Panc1 (cell line): ENCODE measurements at regions not wholly inside any gene's neighbourhood (a gene's known extent, or its start where the extent isn't known, plus 50 kb on each side); places are given as distances from the start of the nearest gene placed in this dataset.

ENCODE experiments used
- ATAC-seq: fragments of 200-7000 bp; cut with Tn5 transposase; 2 replicates; pipeline ENCODE4 v1.9.1; 2020; ENCODE audit warnings: mild to moderate bottlenecking, moderate library complexity
- BruUV-seq: library from RNA; stranded (reverse); fragments of 400-500 nt; replicated peaks from 2 replicates; lab custom pipeline; 2021; lab: Mats Ljungman, UMichigan
- CTCF ChIA-PET: fragments of 300-600 bp; sonication (Branson Sonifier 250); formaldehyde crosslinking; loops from one replicate; lab custom pipeline; 2022; ENCODE audit warnings: antibody characterized with exemption; lab: Charles Lee
- POLR2A ChIA-PET: fragments of 300-600 bp; sonication (Branson Sonifier 250); formaldehyde crosslinking; loops from one replicate; lab custom pipeline; 2022; ENCODE audit warnings: antibody characterized with exemption; lab: Charles Lee
- DNase-seq: peaks from one replicate; pipeline ENCODE4 v3.0.0-alpha.2; 2010; ENCODE audit warnings: low read depth, low spot score
- H3K27ac ChIP-seq: 2 replicates; pipeline ENCODE4 v1.5.1; 2011; ENCODE audit warnings: mild to moderate bottlenecking, low read length, inconsistent platforms
- H3K27me3 ChIP-seq: fragments of 200-500 bp; sonication (Bioruptor generic); 2 replicates; pipeline ENCODE4 v1.6.0; 2014; ENCODE audit warnings: low read length, inconsistent platforms; ENCODE audit not compliant: control insufficient read depth, insufficient read depth
- H3K36me3 ChIP-seq: fragments of 200-500 bp; sonication (Bioruptor generic); 2 replicates; pipeline ENCODE4 v1.5.1; 2014; ENCODE audit warnings: inconsistent platforms, mild to moderate bottlenecking, low read length, moderate library complexity; ENCODE audit not compliant: control insufficient read depth, insufficient read depth
- H3K4me1 ChIP-seq: 2 replicates; pipeline ENCODE4 v1.5.1; 2011; ENCODE audit warnings: inconsistent platforms, mild to moderate bottlenecking, low read length, moderate library complexity; ENCODE audit not compliant: control insufficient read depth, insufficient read depth
- H3K4me3 ChIP-seq, 2 experiments: 2 replicates each; pipeline ENCODE4 v1.5.1; 2011 to 2012; ENCODE audit warnings: low read depth in 2 of 2, low read length in 2 of 2, mild to moderate bottlenecking in 2 of 2, inconsistent platforms in 1 of 2, moderate library complexity in 1 of 2
- H3K9me3 ChIP-seq: fragments of 200-500 bp; sonication (Bioruptor generic); 2 replicates; pipeline ENCODE4 v1.5.1; 2014; ENCODE audit warnings: low read depth, mild to moderate bottlenecking, inconsistent platforms, low read length, moderate library complexity; ENCODE audit not compliant: control insufficient read depth, insufficient read depth
- CTCF ChIP-seq: fragments of 450-650 bp; IDR thresholded peaks from 2 replicates; pipeline ENCODE4 v1.5.1; 2017; ENCODE audit warnings: mild to moderate bottlenecking
- POLR2AphosphoS5 ChIP-seq: IDR thresholded peaks from 2 replicates; pipeline ENCODE4 v1.6.1; 2012; ENCODE audit warnings: mild to moderate bottlenecking, low read depth, low read length, moderate library complexity
- REST ChIP-seq, 2 experiments: IDR thresholded peaks; 2 replicates each; pipeline ENCODE4 v1.6.1; 2011 to 2012; ENCODE audit warnings: low read depth in 2 of 2, control low read depth in 1 of 2, low read length in 1 of 2, mild to moderate bottlenecking in 1 of 2, moderate library complexity in 1 of 2; ENCODE audit not compliant: insufficient read depth in 1 of 2
- SIN3A ChIP-seq: IDR thresholded peaks from 2 replicates; pipeline ENCODE4 v1.6.1; 2012; ENCODE audit warnings: low read depth, mild to moderate bottlenecking, low read length, moderate library complexity, borderline replicate concordance; ENCODE audit not compliant: insufficient read depth
- TCF7L2 ChIP-seq: IDR thresholded peaks from 2 replicates; pipeline ENCODE4 v1.6.1; 2011; ENCODE audit warnings: mild to moderate bottlenecking, low read depth, low read length, inconsistent platforms
- in situ Hi-C: cut with HindIII; loops from 2 replicates; pipeline ENCODE4 v1.10.0; 2016; ENCODE audit warnings: low sequenced_read_pairs, low pct_unique_long_range_greater_than_20kb
- intact Hi-C: fragments of 100-400 bp; cut with micrococcal nuclease; formaldehyde crosslinking; loops from one replicate; pipeline ENCODE4 v1.10.0; 2022; ENCODE audit not compliant: unreplicated experiment

GRCh38 chr5:36786448-36787012, 90.0 kb upstream of the NIPBL start:
- in situ Hi-C loops (no loop called here), intact Hi-C loops (no loop called here)
- H3K4me1 ChIP-seq = no peaks in the 10 kb centered on the region
- ChIA-PET POLR2A (no interaction called here), CTCF (no interaction called here)
- ATAC-seq = no peak
- H3K9me3 ChIP-seq = no peaks in the 10 kb centered on the region
- TF ChIP-seq CTCF (no peak), TCF7L2 (no peak), POLR2AphosphoS5 (no peak), REST (IDR thresholded peaks at IDR 0.05; ENCODE audit: insufficient read depth in 1 of 2, low read depth in 2 of 2, low read length in 1 of 2) (no peak), SIN3A (no peak)
- no peak for DNase-seq
- no TSS peak for BruUV-seq
- H3K27ac ChIP-seq = no peak overlapping the region
- peaks cover 6% of the 10 kb centered on the region; the same call in 1 of the 2 replicates for H3K27me3 ChIP-seq
- no peak overlapping the region for H3K4me3 ChIP-seq
- H3K36me3 ChIP-seq = no peaks in the 10 kb centered on the region

GRCh38 chr5:36787365-36788093, 89.0 kb upstream of the NIPBL start:
- Histone ChIP-seq H3K27me3 (peaks cover 6% of the 10 kb centered on the region; the same call in 1 of the 2 replicates), H3K36me3 (no peaks in the 10 kb centered on the region), H3K4me3 (no peak overlapping the region), H3K4me1 (no peaks in the 10 kb centered on the region), H3K27ac (no peak overlapping the region), H3K9me3 (no peaks in the 10 kb centered on the region)
- ChIA-PET POLR2A (interaction anchor here (0.5 kb wide), 1 partner anchor 154 kb away, joined by 10 read pairs; no protein-coding TSS in a partner anchor), CTCF (no interaction called here)
- DNase-seq (no peak), ATAC-seq (no peak)
- intact Hi-C loops (no loop called here), in situ Hi-C loops (no loop called here)
- no peak for TF ChIP-seq POLR2AphosphoS5
- no peak for TF ChIP-seq REST (IDR thresholded peaks at IDR 0.05; ENCODE audit: insufficient read depth in 1 of 2, low read depth in 2 of 2, low read length in 1 of 2)
- no peak for TF ChIP-seq CTCF
- TF ChIP-seq TCF7L2 = no peak
- no TSS peak for BruUV-seq
